Transverse colon (tissue), 4 donors: ENCODE measurements at regions not wholly inside any gene's neighbourhood (a gene's known extent, or its start where the extent isn't known, plus 50 kb on each side); places are given as distances from the start of the nearest gene placed in this dataset.

ENCODE experiments used
- DNase-seq: peaks from one replicate; pipeline ENCODE4 v3.0.0-alpha.2; 2019
- H3K27ac ChIP-seq, 4 donors: fragments of 200-600 bp; sonication (generic); 2 replicates each; pipeline ENCODE4 v1.5.1; 2016 to 2018; ENCODE audit warnings: inconsistent platforms in 4 of 4
- H3K27me3 ChIP-seq: fragments of 200-600 bp; sonication (generic); 2 replicates; pipeline ENCODE4 v1.5.1; 2017; ENCODE audit warnings: inconsistent platforms
- H3K36me3 ChIP-seq, 4 donors: fragments of 200-600 bp; sonication (generic); 2 replicates each; pipeline ENCODE4 v1.5.1; 2017 to 2019; ENCODE audit warnings: inconsistent platforms in 4 of 4
- H3K4me1 ChIP-seq, 4 donors: fragments of 200-600 bp; sonication (generic); 2 replicates each; pipeline ENCODE4 v1.5.1; 2017 to 2020; ENCODE audit warnings: inconsistent platforms in 4 of 4
- H3K4me3 ChIP-seq, 4 donors: fragments of 200-600 bp; sonication (generic); 1 replicate in 1 of 4; 2 replicates in 3 of 4; pipeline versions ENCODE4 v1.5.1 to v1.6.1; 2017 to 2019; ENCODE audit warnings: inconsistent platforms in 4 of 4
- H3K9me3 ChIP-seq, 2 donors: fragments of 200-600 bp; sonication (generic); 2 replicates each; pipeline ENCODE4 v1.5.1; 2017 to 2019; ENCODE audit warnings: inconsistent platforms in 2 of 2
- CTCF ChIP-seq, 5 experiments: fragments of 200-600 bp in 3 of 5; fragments of 450-650 bp in 2 of 5; sonication (generic) in 3 of 5; IDR thresholded peaks; 1 replicate in 2 of 5; 2 replicates in 3 of 5; pipeline ENCODE4 v1.5.1; 2016 to 2017; ENCODE audit warnings: antibody characterized with exemption in 5 of 5, inconsistent platforms in 3 of 5, mild to moderate bottlenecking in 2 of 5, moderate library complexity in 1 of 5
- EP300 ChIP-seq: sonication (generic); formaldehyde crosslinking; IDR thresholded peaks from one replicate; pipeline ENCODE4 v1.6.1; 2017; ENCODE audit warnings: antibody characterized with exemption, low read depth
- POLR2A ChIP-seq: fragments of 450-650 bp; IDR thresholded peaks from one replicate; pipeline ENCODE4 v1.6.1; 2016; ENCODE audit warnings: antibody characterized with exemption, mild to moderate bottlenecking, moderate library complexity
- POLR2AphosphoS5 ChIP-seq, 3 donors: sonication (generic); formaldehyde crosslinking; IDR thresholded peaks; one replicate each; pipeline ENCODE4 v1.6.1; 2016; ENCODE audit warnings: antibody characterized with exemption in 3 of 3
- WGBS, 2 donors: methylation state at CpG; one replicate each; pipeline ENCODE4 v1.1.5; 2018; ENCODE audit warnings: low coverage in 1 of 2; 5-methylcytosine and 5-hydroxymethylcytosine counted together
- in situ Hi-C, 4 donors: fragments of 200-750 bp; cut with MboI; loops; one replicate each; pipeline versions ENCODE4 v1.15.0 to v1.15.1; 2017; ENCODE audit warnings: low sequenced_read_pairs in 3 of 4, low pct_ligation_motif_present in 1 of 4, low pct_unique_long_range_greater_than_20kb in 1 of 4
- intact Hi-C: fragments of 100-400 bp; cut with DNase I; formaldehyde crosslinking; loops from one replicate; pipeline ENCODE4 v1.15.1; 2023; ENCODE audit warnings: low total_unique reads

GRCh38 chr4:111793433-111794091 is 351.7 kb upstream of the FAM241A start:
- H3K27me3 ChIP-seq, result no peaks in the 10 kb centered on the region
- no peak overlapping the region for H3K27ac ChIP-seq
- H3K4me3 ChIP-seq, result no peak overlapping the region
- no peaks in the 10 kb centered on the region for H3K36me3 ChIP-seq
- H3K4me1 ChIP-seq, result peaks cover 0 to 10% (median 0%) of the 10 kb centered on the region in 4 donors
- no peak for DNase-seq
- WGBS, 2 donors, result 68 to 72% methylated on average over 2 of the region's 2 CpGs
- in situ Hi-C loops, result loop anchor here in 1 of 4 donors (25.0 kb wide), 1 partner anchor 106 kb away; no protein-coding TSS in a partner anchor
- no peaks in the 10 kb centered on the region for H3K9me3 ChIP-seq
- intact Hi-C loops, result no loop called here
- TF ChIP-seq CTCF (IDR thresholded peaks at IDR 0.05), result no peak
- no peak for TF ChIP-seq POLR2A
- no peak for TF ChIP-seq EP300
- TF ChIP-seq POLR2AphosphoS5 (IDR thresholded peaks at IDR 0.05), result no peak

GRCh38 chr4:111797455-111798163 is 347.6 kb upstream of the FAM241A start:
- in situ Hi-C loops, result loop anchor here in 1 of 4 donors (25.0 kb wide), 1 partner anchor 110 kb away; no protein-coding TSS in a partner anchor
- no peaks in the 10 kb centered on the region for H3K27me3 ChIP-seq
- TF ChIP-seq POLR2AphosphoS5 (IDR thresholded peaks at IDR 0.05) (no peak), POLR2A (no peak), CTCF (IDR thresholded peaks at IDR 0.05) (no peak), EP300 (no peak)
- H3K9me3 ChIP-seq, result no peaks in the 10 kb centered on the region
- intact Hi-C loops, result no loop called here
- no peak overlapping the region for H3K27ac ChIP-seq
- 48 to 49% methylated on average over 5 of the region's 5 CpGs for WGBS, 2 donors
- DNase-seq, result no peak
- no peak overlapping the region for H3K4me3 ChIP-seq
- H3K4me1 ChIP-seq, result peaks cover 0 to 10% (median 0%) of the 10 kb centered on the region in 4 donors
- no peaks in the 10 kb centered on the region for H3K36me3 ChIP-seq

GRCh38 chr4:111798840-111799239 is 346.4 kb upstream of the FAM241A start:
- no peak overlapping the region for H3K27ac ChIP-seq
- H3K4me1 ChIP-seq, result peaks cover 0 to 10% (median 0%) of the 10 kb centered on the region in 4 donors
- no peaks in the 10 kb centered on the region for H3K36me3 ChIP-seq
- H3K27me3 ChIP-seq, result no peaks in the 10 kb centered on the region
- 75 to 78% methylated on average over 2 of the region's 2 CpGs for WGBS, 2 donors
- TF ChIP-seq POLR2A (no peak), CTCF (IDR thresholded peaks at IDR 0.05) (no peak), EP300 (no peak), POLR2AphosphoS5 (IDR thresholded peaks at IDR 0.05) (no peak)
- in situ Hi-C loops (loop anchor here in 1 of 4 donors (25.0 kb wide), 1 partner anchor 112 kb away; no protein-coding TSS in a partner anchor), intact Hi-C loops (no loop called here)
- no peak for DNase-seq
- H3K9me3 ChIP-seq, result no peaks in the 10 kb centered on the region
- H3K4me3 ChIP-seq, result no peak overlapping the region

GRCh38 chr4:111800551-111800950 is 344.7 kb upstream of the FAM241A start:
- no peaks in the 10 kb centered on the region for H3K36me3 ChIP-seq
- in situ Hi-C loops (no loop called here), intact Hi-C loops (no loop called here)
- H3K27me3 ChIP-seq, result no peaks in the 10 kb centered on the region
- peaks cover 0 to 10% (median 0%) of the 10 kb centered on the region in 4 donors for H3K4me1 ChIP-seq
- DNase-seq, result no peak
- TF ChIP-seq EP300 (no peak), CTCF (IDR thresholded peaks at IDR 0.05) (no peak), POLR2AphosphoS5 (IDR thresholded peaks at IDR 0.05) (no peak), POLR2A (no peak)
- no peak overlapping the region for H3K4me3 ChIP-seq
- H3K9me3 ChIP-seq, result no peaks in the 10 kb centered on the region
- 90 to 100% methylated on average over 2 of the region's 2 CpGs for WGBS, 2 donors
- H3K27ac ChIP-seq, result no peak overlapping the region
